B cell (primary cell): ENCODE measurements at regions not wholly inside any gene's neighbourhood (a gene's known extent, or its start where the extent isn't known, plus 50 kb on each side); places are given as distances from the start of the nearest gene placed in this dataset.

Experiments used
- CTCF ChIP-seq: fragments of 200-600 bp; IDR thresholded peaks from one replicate; pipeline ENCODE4 v1.8.0; 2022; ENCODE audit warnings: antibody characterized with exemption, mild to moderate bottlenecking
- EZH2 ChIP-seq: IDR thresholded peaks from 2 replicates; pipeline ENCODE4 v1.6.1; 2012; ENCODE audit warnings: borderline replicate concordance, low read depth, mild to moderate bottlenecking, moderate library complexity, low read length; ENCODE audit not compliant: insufficient read depth, poor library complexity, severe bottlenecking

DNA sequence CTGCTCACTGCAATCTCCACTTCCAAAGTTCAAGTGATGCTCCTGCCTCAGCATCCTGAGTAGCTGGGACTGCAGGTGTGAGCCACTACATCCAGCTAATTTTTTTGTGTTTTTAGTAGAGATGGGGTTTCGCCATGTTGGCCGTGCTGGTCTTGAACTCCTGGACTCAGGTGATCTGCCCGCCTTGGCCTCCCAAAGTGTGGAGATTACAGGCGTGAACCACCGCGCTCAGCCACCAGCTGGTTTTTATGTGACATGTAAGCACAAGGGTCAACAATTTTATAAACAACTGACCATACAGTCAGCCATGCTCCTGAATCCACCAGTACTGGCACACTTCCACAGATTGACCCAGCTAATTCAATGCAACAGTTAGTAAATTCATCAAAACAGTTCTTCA, 526.3 kb upstream of the LRRC4C start:
- TF ChIP-seq CTCF (no peak), EZH2 (no peak)
